HG02970 (cell line): ENCODE measurements at regions not wholly inside any gene's neighbourhood (a gene's known extent, or its start where the extent isn't known, plus 50 kb on each side); places are given as distances from the start of the nearest gene placed in this dataset.

Experiments
- ATAC-seq: cut with Tn5 transposase; IDR thresholded peaks from one replicate; pipeline ENCODE4 v1.9.1; 2021; ENCODE audit warnings: mild to moderate bottlenecking, moderate library complexity, moderate number of reproducible peaks; ENCODE audit not compliant: unreplicated experiment, low FRiP score

DNA sequence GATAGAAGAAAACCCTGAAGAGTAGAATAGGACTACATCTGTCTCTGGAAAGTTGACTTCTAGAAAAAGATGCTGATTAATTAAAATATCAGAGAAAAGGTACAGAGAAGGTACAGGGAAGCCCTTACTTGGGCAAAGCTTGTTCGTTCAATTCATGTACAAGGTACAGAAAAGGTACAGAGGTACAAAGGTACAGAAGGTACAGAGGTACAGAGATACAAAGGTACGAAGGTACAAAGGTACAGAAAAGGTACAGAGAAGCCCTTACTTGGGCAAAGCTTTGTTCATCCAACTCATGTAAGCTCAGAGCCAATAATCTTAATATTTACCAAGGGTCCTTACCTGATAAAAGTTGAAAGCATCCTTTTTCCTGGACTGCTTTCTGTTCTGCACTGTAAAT is 182.3 kb downstream of the PCSK1 start:
- no peak for ATAC-seq

DNA sequence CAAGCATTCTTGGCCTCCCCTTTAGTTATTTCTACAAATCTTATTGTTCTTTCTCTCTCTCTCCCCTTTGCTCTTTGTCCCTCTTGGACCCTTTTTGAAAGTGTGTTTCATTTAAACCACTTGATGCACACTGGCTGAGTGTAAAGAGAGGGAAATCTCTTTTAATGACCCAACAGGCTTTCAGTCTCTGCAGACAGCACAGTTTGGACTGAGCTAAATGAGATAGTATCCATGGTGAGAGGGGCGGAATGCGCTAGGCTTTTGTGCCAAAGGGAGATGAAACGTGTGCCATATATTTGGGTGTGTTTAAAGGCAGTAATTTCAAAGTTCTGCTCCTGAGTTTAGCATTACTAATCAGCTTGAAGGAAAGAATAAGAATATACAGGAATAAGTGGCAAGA is 184.9 kb downstream of the PCSK1 start:
- no peak for ATAC-seq

DNA sequence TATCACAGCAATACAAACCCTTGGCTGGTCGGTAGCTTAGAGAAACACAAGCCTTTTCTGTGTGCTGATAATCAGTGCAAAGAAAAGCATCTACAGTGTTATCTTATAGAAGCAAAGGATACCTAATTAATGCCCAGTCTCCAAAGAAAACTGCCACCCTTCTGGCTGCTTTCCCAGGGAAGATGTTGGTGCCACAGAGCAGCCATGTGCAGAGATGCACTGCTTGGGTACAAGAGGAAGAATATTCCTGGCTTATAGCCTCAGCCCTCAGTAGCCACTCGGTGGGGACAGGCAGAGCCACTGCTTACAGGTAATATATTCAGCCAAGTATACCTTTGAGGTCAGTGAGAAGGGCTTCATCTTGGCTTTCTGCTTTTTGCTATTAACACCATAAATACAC is 185.3 kb downstream of the PCSK1 start:
- no peak for ATAC-seq

DNA sequence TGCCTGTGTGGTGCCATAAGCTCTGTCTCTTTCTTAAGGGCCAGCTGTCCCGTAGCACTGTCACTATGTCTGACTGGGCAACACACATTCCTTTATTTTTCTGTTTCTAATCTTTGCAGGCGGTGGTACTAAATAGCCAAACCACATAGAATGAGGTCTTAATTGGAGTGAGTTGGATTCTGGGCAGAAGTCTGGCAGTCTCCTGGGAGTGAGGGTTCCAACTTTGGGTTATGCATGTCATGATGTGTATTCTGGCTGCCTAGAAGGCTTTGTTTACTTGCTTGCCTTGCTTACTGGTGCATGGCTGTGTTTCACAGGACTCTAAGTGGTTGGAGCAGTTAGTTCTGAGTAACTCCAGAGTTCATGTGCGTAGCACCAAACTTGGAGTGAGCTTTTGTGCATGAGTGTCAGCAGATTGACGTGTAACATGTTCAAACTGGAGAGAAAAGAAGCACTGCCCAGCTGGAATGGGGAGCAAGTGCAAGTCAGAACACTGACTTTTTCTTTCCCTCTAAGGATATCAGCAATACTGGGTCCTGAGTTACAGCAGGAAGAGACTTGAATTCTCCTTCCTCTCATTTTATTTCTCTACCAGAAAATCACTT is 185.8 kb downstream of the PCSK1 start:
- no peak for ATAC-seq

DNA sequence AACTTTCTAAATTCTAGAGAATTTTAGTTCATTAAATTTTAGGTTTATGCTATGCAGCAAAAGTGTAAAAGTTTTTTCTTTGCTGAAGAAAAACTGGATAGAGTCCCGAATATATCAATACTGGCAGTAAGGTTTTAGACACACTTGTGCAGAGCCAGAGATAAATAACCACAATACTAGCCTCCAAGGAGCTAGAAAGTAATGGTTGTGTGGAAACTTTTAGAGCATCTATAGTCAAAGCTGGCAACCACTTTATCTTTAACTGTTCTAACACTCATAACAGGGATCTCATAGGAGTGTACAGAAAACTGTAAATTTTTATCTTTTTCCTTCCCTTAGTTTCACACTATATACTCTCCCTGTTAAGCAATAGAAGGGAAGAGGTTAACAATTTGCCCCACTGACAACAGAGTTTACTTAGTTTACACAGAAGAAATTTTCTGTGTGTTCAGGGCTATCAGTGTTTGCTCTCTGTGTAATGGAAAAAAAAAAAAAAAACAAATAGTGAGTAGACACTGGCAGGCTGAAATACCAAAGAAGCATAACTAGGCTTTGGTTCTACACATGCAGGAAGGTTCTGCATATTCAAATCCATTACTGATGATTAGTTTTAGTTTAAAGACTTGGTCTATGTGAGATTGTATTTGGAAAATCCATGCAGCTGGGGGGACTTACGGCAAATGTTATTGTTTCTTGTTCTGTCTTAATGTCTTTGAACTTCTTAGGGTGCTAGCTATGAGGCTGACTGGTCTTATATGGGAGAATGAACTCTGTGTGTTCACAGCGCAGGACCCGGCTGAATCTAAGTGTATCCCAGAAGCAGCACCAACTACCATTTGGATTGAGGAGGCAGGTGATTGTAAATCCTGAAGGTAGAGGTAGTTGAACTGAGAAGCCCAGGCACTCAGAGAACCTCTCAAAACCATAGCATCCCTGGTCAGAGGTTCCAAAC is 187.6 kb downstream of the PCSK1 start:
- no peak for ATAC-seq

DNA sequence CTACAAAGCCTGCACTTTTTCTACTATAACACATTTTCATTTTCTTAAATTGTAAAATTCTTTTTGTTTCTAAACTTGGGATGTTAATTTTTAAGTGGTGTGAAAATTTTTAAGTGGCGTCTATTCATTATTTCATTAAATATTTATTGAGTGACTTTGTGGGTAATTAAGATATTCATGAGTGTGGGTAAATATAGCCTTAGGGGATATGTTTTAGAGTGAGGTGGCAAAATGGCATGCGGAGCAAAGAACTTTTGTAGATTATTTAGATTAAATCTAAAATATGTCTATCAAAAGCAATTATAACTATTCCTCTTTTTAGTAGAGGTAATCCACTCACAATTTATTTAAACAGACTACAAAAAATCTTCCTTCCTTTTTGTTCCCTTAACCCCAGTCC is 188.4 kb downstream of the PCSK1 start:
- ATAC-seq, result no peak

DNA sequence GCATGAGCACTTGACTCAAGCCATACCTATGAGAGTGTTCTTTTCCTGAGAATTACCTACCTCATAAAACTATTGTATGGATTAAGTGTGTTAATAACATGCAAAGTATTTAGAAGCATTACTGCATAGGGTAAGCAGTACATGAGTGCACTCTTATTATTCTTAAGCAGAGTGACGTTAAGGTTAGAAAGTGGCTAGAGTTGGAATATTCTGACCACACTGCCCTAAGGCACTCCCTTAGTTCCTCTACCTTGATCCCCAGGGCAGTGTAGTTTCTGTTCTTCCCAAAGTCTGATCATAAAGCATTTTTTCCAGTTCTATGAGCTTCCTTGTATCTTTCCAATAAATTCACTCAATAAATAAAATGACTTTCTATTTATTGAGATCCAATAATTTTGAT is 189.2 kb downstream of the PCSK1 start:
- ATAC-seq, result no peak

DNA sequence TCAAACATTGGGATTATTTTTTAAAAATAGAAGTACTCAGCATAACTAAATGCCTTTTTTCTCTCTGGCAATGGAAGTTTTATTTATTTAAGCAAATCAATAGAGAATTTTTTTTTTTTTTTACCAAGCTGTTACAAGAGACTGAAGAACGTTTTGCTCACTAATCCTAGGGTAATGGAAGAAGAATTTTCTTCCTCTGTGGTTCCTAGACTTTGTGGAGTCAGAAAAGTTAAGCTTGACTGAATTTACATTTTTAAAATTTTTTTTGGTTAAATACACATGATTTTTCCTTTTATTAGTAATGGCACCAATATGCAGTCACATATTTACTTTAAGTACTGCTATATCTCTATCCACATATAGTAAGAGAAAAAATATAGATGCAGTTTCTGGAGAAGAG is 189.8 kb downstream of the PCSK1 start:
- ATAC-seq, result no peak

DNA sequence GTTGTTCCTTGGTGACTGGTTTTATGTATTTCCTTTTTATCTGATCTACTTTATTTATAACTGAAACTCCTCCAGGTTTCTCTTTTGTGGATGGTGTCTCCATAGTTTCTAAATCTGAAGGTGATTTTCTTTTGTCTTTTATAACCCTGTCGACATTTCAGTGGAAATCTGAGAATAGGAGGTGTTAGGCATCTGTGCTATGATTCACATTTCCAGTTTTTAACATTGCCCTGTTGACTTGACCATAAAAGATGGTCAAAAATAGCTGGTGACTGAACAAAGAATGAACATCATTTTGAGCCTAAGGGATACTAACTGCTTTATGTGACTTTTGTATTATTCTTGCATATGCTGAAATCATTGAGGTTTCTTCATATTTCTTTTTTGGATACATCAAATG is 190.5 kb downstream of the PCSK1 start:
- no peak for ATAC-seq

DNA sequence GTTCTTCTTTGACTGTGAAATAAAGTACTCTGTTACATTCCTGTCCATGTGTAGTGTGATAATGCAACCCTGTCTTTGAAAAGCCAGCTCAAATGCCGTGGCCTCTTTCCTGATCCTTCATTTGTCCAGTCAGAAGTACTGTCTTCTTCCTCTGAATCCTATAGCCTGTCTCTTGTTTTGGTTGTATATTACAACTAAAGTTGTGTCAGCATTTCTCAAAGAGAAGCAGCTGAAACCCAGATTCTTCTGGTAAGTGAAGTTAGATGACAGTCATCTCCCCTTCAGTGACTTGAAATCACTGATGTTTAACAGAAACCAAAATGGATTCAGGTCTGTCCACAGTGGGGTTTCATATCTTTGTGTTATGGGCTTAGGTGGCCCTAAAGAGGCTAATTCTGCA is 196.2 kb downstream of the PCSK1 start:
- ATAC-seq, result no peak

DNA sequence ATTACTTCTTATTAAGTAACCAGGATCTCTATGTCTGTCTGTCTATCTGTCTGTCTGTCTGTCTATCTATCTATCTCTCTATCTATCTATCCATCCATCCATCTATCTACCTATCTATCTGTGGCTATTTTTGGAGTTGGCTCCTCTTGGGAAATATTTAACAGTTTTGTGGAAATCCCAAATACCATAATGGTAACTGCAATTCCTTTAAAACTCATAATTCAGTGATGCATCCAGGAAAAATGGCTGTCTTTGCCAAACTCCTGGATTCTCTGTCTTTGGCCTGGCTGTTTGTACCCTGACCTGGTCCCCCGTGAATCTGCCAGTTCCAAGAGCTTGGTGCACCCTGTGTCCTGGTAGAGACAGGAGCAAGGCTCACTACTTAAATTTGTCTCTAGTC is 197.0 kb downstream of the PCSK1 start:
- ATAC-seq, result no peak

DNA sequence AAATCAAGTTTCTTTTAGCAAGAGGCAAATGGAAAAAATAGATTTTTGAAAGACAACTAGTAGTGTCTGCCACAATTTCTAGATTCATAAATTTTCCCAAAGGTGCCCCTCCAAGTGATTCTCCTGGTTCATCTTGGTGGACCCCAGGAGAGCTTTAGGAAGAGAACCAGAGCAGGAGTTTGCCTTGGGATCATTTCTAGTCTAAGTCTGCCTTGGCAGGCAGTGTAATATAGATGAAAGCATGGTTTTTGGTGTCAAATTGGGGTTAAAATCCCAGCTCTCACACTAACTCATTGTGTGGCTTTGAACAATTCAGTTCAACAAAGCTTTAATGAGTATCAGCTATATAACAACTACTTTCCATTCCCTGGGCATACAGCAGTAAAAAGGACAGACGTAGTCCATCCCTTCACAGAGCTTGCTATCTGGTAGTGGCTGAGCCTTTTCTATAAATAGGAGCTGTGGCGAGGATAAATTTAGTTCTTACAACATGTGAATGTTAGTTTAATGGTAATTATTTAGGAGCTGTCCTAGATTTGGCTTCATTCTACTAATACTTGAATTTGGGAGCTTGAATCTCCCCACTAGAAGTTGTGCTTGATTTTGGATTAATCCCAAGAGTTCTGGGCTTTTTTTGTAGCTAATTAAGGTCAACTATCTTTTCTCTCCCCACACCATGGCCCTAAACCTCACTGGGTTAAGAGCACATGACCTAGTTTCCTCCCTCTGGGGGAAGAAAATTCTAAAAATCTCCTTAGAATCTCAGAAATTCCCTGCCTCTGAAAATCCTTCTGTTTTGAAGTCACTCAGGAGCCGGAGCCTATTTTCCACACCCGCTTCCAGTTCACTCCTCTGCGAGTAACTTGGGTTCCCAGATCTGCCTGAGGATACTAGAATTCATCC is 197.8 kb downstream of the PCSK1 start:
- no peak for ATAC-seq

DNA sequence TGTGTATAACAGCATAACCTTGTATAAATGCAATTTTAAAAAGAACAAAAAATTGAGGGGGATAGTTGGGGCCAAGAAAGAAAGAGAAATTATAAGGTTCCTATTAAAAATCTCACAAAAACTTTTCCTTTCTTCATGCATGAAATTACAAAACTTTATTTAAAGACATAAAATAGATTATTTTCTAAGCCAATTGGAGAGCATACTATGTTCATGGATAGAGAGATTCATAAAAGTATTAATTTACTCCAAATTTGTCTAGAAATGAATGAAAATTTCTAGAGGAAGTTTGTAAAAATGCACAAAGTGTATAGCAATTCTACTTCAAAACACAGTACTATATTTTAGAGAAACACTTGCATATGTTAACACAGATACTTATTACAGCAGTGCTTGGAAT is 200.4 kb downstream of the PCSK1 start:
- ATAC-seq, result no peak

DNA sequence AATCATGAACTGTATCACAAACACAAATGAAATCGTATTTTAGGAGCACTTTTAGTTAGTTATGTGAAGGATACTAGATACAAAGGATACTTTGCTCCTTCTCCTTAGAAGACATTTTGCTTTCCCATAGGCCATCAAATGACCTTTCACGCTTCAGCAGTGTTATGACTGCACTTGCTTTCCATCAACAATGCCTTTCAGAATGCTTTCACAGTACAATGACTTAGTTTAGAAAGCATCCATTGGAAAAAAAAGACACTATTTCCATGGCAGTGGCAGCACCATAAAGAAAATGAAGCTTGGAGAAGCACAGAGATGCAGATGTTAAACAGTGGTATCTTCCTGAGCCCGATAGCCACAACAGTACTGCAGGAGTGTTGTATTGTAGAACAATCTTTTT is 203.9 kb downstream of the PCSK1 start:
- no peak for ATAC-seq

DNA sequence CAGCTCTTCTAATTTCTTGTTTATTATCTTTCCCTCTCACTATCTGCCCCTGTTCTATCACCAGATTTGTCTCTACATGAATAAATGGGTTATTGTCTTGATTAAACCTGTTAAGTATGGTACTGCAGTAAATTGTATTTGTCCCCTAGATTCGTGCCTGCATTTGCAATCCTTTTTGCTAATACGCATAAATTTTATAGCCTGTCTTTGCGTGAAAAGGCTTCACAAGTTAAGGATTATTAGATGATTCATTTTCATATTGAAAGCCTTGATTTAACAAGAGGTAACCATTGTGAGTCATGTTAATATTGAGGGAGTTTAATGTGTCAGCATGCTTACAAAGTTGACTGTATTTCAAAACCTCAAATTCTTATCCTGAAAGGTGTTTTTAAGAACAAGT is 204.6 kb downstream of the PCSK1 start:
- ATAC-seq, result no peak

DNA sequence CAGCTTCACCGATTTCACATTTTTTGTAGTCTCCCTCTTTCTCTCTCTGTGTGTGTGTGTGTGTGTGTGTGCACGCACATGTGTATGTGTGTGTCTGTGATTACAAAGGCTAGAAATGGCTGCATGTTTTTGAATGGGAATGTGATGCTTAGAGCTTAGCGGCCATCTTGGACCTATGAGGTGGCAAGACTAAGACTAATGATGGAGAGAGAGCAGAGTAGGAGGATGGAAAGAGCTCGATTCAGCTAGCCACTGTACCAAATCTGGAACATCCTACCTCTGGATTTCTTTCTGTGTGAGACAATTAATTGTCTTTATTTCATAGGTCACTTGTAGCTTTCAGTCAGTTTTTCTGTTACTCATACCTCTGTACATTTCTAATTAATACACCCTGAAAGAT is 205.1 kb downstream of the PCSK1 start:
- no peak for ATAC-seq

DNA sequence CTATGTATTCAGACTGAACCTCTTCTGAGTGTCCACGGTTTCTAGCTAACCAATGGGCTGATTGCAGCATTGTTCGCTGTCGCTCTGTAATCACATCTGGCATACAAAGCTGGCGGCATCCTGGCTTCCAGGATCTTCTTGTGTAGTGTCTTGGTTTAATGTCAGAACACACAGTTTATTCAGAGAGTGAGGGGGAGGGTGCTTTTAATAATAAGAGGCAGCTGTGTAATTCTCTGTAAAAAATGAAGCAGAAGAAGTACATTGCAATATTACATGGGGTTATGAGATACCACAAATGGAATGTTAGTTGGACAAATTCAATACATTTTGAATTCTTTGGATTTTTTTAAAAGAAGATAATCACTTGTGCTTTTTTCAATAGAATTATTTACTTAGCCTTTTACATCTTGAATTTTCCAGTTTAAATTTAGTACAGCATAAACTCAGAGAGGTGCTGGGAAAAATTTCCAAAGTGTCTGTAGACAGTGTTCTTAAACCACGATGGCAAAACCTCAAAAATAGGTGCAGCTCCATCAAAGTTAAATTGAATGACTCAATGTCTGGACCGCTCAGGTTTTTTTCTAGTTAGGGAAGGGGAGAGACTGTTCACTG is 206.0 kb downstream of the PCSK1 start:
- no peak for ATAC-seq

DNA sequence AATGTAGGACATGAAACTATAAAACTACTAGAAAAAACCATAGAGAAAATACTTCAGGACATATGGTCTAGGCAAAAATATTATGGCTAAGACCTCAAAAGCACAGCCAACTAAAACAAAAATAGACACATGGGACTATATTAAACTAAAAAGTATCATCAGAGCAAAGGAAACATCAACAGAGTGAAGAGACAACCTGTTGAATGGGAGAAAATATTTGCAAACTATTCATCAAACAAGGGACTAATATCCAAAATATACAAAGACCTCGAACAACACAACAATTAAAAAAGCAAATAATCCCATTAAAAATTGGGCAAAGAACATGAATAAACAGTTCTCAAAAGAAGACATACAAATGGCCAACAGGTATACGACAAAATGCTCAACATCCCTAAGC is 210.9 kb downstream of the PCSK1 start:
- ATAC-seq, result no peak

DNA sequence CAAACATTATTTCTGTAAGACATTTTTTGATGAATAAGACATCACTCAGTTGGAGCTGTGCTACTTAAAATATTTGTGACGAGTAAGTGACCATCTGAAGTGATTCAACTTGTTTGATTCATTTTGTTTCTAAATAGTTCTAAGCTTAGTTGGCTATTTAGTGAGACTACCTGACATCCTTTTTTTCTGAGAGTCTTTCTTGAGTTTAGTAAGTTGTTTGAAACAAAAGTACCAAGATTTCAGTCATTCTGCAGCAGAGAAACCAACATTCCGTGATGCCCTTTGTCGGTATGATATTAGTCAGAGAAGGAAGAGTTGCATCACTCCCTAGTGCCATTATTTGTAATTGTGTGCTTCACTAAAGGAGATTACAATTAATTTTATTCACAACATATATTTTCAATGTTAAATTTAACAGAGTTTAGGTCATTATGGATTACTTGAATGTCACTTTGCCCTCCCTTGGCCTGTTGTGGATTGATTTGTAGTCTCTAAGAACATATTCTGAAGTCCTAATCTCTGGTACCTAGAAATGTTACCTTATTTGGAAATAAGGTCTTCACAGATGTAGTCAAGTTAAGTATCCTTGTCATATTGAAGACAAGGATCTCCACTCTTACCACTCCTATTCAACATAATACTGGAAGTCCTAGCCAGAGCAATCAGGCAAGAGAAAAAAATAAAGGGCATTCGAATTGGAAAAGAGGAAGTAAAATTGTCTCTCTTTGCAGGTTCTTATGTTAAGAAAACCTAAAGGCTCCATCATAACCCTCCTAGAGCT is 212.2 kb downstream of the PCSK1 start:
- ATAC-seq, result no peak
